GM18519 (cell line): ENCODE measurements at regions not wholly inside any gene's neighbourhood (a gene's known extent, or its start where the extent isn't known, plus 50 kb on each side); places are given as distances from the start of the nearest gene placed in this dataset.

Experiments
- ATAC-seq: cut with Tn5 transposase; IDR thresholded peaks from one replicate; pipeline ENCODE4 v1.9.1; 2021; ENCODE audit warnings: mild to moderate bottlenecking, moderate library complexity; ENCODE audit not compliant: unreplicated experiment, low FRiP score

- ATAC-seq, result no peak
Observed at GRCh38 chr6:146902846-146903245, 301.4 kb upstream of the STXBP5 start.

- no peak for ATAC-seq
Observed at GRCh38 chr6:146903451-146903850, 300.8 kb upstream of the STXBP5 start.

DNA sequence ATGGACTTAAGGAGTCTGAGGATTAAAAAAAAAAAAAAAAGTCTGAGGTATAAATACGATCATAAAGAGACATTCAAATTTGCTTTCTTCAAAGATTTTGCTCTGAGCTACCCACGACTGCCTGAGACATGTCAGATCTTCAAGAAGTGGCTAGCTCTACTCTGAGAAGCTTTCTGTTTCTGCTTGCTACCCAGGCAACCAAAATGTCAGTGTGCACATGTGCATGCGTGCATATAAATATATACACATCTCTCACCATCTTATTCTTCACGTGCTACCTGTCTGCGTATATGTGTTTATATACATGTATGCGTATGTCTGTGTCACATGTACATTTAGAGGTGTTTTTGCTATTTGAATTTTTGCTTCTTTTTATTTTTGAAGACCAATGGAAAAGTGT lies 299.6 kb upstream of the STXBP5 start:
- no peak for ATAC-seq

DNA sequence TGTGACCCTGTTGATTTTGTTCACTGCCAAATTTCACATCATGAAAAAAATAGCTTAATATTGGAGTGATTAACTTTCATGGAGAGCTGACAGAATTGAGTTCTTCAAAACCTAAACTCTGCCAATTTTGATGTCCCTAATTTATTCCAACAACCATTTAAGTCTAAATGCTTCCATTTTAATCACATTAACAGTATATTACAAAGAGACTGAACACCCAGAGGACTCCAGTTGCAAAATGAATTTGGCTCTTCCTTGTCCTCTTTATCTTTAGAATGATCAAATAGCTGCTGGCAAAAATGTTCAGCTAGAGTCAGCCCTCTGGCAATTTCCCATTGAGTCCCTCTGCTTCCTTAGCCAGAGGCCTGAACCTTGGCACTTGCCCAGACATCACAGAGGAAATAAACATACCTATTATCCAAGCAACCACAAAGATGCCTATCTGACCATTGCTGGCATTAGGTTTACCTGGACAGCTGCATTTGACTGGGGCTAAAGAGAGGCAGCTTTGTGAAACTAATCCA lies 299.0 kb upstream of the STXBP5 start:
- ATAC-seq, result no peak

DNA sequence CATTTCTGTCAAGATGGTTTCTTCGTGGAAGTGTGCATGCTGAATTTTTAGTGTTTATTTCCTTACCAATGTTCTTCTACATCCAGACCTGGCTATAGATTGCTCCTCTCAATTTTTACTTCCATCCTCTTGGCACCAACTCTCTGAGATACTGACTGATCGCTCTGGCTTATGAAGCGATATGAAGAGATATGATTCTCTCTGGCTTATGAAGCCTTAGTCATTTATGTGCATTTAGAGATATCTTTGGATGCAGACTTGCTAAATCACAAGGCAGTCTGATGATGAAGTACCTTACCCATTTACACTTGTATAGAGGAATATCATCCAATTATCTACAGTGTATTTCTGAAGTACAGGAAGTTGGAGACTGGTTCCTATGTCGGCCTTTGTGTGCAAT lies 295.4 kb upstream of the STXBP5 start:
- ATAC-seq, result no peak

- ATAC-seq, result no peak
Observed at GRCh38 chr6:146909376-146909775, 294.8 kb upstream of the STXBP5 start.

GRCh38 chr6:146909886-146910285 lies 294.3 kb upstream of the STXBP5 start:
- ATAC-seq, result no peak

GRCh38 chr6:146910611-146911010 lies 293.6 kb upstream of the STXBP5 start:
- no peak for ATAC-seq

DNA sequence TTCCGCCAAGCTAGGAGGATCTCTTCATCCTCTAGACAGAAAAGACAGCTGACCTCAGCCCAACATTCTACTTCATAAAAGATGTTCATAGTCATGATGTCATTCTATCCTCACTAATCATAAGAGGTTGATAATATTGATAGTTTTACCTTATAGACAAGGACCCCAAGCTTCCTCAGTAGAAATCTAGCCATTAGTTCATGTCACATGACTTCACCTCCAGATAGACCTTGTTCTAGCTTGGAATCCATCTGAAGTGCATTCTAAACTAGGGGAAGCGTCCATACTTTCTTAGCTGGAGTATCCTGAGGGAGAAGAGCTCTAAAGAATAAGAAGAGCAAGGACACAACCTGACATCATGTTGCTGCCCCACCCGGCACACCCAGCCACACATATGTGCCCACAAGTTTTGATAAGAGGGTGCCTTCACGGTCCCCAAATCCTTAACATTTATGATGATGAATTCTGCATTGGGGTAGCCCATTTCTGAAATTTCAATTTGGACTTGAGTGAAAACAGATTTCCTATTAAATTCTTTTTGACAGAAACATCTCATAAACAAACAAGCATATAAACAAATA lies 292.5 kb upstream of the STXBP5 start:
- ATAC-seq, result no peak

DNA sequence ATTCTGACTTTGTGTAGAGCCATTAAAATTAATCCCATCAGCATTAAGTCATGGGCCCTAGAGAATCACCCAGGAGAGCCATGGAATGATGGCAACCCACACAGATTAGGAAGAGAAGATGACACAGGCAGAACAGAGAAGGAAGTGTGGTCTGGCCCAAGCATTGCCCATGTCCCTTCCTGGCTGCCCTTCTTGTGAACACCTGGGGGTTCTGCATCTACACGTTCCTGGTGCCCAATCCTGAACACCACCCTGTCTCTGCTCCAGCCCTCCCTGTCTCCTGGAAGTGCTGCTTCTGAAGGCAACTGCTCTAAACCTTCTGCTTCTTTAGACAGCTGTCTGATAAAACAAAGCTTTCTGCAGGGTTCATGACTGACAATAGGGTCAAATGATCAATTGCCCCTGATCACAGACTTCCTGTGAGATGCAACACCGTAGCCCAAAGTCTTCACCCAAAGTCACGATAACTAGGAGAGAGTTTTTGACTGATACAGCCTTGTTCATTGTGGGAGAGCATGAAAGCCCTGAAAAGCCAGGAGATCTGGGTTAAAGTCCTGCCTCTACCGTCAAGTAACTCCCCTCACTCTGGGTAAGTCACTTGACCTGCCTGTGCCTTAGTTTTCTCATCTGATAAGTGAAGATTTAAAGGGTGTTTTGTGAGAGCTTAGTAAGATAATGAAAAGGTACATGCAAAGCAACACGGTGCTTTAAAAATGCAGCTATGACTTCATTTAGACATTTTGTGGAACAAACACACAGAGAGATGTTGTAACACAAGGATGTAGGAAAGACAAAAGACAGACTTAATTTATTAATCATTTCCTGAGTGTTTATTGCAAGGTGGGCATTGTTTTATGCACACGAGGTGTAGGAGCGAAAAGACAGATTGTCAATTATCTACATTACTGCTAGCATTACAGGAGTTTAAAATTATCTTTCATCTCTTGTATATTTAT lies 291.2 kb upstream of the STXBP5 start:
- ATAC-seq, result no peak

- ATAC-seq, result no peak
Observed at GRCh38 chr6:146913842-146914488, 290.3 kb upstream of the STXBP5 start.

DNA sequence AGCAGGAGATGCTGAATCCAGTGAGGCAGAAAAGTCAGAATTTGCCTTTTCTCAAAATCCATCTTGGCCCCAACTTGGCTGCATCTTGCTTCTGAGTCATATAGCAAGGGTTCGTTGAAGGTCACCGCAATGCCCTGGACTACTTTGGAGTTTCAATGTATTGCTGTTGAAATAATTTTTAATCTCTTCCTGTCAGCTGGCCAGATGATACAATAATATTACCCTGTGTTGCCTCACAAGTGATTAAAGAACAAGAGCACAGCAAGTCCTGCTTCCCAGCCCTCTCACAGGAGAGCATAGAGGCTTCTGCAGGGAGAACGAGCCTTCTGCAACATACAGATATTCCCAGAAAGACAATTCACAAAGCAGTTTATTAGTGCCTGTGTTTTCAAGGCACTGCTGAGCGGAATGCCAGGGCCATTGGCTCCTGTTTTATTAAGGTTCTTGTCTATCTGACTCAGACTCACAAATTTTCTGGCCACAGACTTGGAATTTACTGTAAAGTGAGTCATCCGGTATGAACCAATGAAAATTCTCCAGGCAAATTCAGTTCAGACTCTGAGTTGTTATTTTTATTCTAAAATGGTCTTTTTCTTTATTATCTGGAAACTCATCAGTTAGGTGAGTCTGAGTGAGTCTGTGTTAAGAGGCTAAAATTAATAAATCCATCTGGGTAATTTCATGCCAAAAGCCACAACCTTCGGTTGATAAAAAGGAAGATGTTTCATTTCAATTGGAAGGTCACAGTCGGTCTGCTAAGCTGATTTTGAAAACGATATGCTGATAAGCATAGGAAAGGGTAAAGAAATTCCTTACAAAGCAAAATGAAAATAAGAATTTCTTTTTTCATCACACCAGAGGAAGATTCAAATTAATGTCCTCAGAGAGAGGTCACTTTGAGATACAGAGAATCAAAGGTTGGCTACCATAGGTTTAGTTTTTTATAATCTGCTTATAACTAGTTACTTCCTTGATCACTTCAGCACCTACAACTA lies 289.4 kb upstream of the STXBP5 start:
- ATAC-seq, result no peak

GRCh38 chr6:146915671-146916127 lies 288.5 kb upstream of the STXBP5 start:
- ATAC-seq, result no peak

DNA sequence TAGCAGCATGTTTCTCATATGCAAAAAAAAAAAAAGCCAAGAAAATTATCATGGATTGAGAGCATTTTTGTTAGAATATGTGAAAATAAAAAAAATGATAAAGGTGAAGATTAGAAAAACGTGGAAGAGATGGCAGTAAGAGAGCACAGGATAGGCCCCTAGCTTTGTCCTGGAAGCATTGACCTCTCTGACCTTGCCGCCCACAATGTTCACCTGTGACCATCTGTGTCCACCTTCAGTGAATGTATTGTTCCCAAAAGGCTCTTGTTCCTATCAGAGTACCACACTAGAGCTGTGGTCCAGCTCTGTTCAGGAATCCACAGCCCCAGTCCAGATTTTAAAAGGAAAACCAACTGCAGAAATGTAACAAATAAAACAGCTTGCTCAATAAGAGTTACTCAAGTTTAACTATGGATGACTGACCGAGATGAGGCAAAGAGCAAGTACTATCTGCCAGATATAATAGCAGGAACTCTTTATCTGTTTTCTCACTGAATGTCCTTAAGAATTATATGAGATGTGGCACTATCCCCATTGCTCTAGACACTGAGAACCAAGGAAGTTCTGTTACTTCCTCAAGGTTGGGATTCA lies 287.7 kb upstream of the STXBP5 start:
- no peak for ATAC-seq

GRCh38 chr6:146917182-146917581 lies 287.0 kb upstream of the STXBP5 start:
- ATAC-seq, result no peak

GRCh38 chr6:146917979-146918378 lies 286.2 kb upstream of the STXBP5 start:
- no peak for ATAC-seq

GRCh38 chr6:146919017-146919416 lies 285.2 kb upstream of the STXBP5 start:
- ATAC-seq, result no peak

DNA sequence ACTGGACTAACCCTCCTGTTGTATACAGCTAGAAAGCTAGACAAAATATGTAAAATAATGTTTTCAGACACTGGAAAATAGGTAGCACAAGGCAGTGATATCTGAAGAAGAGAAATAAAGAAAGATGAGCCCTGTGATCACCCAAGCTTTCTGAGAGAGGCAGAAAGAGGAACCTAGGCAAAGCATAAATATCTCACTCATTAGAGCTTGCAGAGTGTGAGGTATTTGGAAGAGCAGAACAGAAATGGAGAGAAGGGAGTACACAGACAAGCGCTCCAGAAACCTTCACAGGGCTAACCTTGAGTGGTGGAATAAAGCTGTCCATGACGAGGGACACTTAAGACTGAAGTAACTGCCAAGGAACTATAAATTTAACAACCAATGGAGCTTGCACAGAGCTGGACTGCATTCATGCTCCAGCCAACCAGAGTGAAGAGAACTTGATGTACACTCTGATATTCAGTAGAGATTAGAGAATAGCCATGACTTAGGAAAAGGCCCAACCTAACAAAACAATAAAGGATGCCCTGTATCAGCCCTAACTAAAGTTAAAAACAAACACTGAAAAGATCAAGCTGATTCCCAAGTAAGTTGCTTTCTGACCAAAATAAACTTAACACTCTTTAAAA lies 280.9 kb upstream of the STXBP5 start:
- no peak for ATAC-seq

- no peak for ATAC-seq
Observed at GRCh38 chr6:146925846-146926245, 278.4 kb upstream of the STXBP5 start.
